DOHH2 (cell line): ENCODE measurements at regions not wholly inside any gene's neighbourhood (a gene's known extent, or its start where the extent isn't known, plus 50 kb on each side); places are given as distances from the start of the nearest gene placed in this dataset.

Experiments
- EZH2phosphoT487 ChIP-seq: fragments of 200-600 bp; sonication (generic); IDR thresholded peaks from 2 replicates; pipeline ENCODE4 v1.6.1; 2017; ENCODE audit warnings: borderline replicate concordance, mild to moderate bottlenecking, antibody characterized with exemption, low read length, moderate library complexity, mixed read lengths
- TF ChIP-seq, protein P1 (sequence below): fragments of 200-600 bp; sonication (generic); IDR thresholded peaks from one replicate; pipeline ENCODE4 v1.5.1; 2014; ENCODE audit warnings: antibody characterized with exemption, mild to moderate bottlenecking, low read depth, low read length; ENCODE audit not compliant: poor library complexity, severe bottlenecking

DNA sequence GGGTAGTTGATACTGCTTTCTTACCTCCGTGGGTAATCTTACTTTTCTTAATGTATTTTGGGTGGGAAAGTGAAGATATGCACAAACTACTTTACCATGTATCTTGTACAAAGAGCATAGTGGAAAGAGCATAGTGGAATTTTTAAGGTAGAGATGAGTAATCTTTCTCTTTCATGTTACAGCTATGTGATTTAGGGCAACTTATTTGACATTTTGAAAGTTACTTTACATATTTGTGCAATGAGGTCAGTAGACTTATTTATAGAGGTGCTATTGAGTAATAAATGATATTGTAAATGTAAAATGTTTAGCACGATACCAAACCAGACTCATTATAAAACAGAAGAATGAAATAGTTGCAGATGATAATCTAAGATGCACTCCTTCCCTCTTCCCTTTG lies 351.2 kb downstream of the TRAM1L1 start:
- TF ChIP-seq EZH2phosphoT487: no peak
- TF ChIP-seq, protein P1, sequence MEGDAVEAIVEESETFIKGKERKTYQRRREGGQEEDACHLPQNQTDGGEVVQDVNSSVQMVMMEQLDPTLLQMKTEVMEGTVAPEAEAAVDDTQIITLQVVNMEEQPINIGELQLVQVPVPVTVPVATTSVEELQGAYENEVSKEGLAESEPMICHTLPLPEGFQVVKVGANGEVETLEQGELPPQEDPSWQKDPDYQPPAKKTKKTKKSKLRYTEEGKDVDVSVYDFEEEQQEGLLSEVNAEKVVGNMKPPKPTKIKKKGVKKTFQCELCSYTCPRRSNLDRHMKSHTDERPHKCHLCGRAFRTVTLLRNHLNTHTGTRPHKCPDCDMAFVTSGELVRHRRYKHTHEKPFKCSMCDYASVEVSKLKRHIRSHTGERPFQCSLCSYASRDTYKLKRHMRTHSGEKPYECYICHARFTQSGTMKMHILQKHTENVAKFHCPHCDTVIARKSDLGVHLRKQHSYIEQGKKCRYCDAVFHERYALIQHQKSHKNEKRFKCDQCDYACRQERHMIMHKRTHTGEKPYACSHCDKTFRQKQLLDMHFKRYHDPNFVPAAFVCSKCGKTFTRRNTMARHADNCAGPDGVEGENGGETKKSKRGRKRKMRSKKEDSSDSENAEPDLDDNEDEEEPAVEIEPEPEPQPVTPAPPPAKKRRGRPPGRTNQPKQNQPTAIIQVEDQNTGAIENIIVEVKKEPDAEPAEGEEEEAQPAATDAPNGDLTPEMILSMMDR: no peak
